ENCODE measurements at regions not wholly inside any gene's neighbourhood (a gene's known extent, or its start where the extent isn't known, plus 50 kb on each side); places are given as distances from the start of the nearest gene placed in this dataset.

DNA sequence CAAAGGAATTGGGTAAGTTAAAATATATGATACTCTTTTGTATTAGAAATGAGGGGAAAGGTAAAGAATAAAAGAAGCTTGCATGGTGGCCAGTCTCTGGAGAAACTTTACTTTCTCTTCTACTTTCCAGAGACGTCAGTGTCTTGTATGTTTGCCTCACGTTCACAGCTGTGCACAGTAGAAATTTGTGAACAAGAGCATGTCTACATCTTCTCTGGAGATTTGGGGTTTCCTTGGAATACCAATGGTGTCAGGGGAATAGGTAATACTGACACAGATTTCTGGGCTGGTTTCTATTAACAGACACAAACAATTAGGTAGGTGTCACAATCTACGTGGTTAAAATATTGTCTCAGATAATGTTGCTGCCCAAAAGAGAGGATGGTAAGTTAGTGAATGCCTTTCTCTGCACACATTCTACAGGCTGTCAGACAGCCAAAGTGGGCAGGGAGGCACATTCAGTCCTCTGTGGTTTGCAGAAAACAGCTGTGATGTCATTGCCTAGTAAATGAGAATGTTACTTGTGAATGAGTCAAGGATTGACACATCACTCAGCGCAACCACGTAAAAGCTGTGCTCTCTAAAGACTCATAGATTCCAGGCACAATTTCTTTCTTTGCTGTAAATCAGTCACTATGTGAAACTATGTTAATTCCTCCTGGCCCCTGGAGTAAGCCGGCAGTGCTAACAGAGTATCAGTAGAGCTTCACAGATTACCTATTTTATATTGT is 397.1 kb downstream of the MAN2A1 start:
- no peaks in the 10 kb centered on the region for H3K79me2 ChIP-seq
- no peaks in the 10 kb centered on the region for H3K9me3 ChIP-seq (ENCODE audit: low read depth)
- H4K20me1 ChIP-seq (ENCODE audit: insufficient read depth, poor library complexity, severe bottlenecking) = no peaks in the 10 kb centered on the region
- no peaks in the 10 kb centered on the region for H3K27me3 ChIP-seq
- WGBS (ENCODE audit: low lambda C conversion rate, missing lambda C conversion rate) = 42% methylated on average over 6 of the region's 6 CpGs
- H3K4me1 ChIP-seq (ENCODE audit: insufficient read depth) = no peaks in the 10 kb centered on the region
- peak overlapping the region; percentile 26 for H3K4me2 ChIP-seq
- no peaks in the 10 kb centered on the region for H3K36me3 ChIP-seq (replicated peaks; ENCODE audit: insufficient read depth, low read depth)
- H2AFZ ChIP-seq = no peak overlapping the region
- TF ChIP-seq EZH2 (IDR thresholded peaks at IDR 0.05; ENCODE audit: borderline replicate concordance) (no peak), EZH2phosphoT487 (IDR thresholded peaks at IDR 0.05; ENCODE audit: low read depth, severe bottlenecking, unreplicated experiment) (no peak)
- H3K4me3 ChIP-seq = no peak overlapping the region
- H3K9me2 ChIP-seq (replicated peaks; ENCODE audit: insufficient read depth) = no peaks in the 10 kb centered on the region
- H3K27ac ChIP-seq = peak overlapping the region; percentile 19
- peak; percentile 73 for DNase-seq (ENCODE audit: low spot score)

DNA sequence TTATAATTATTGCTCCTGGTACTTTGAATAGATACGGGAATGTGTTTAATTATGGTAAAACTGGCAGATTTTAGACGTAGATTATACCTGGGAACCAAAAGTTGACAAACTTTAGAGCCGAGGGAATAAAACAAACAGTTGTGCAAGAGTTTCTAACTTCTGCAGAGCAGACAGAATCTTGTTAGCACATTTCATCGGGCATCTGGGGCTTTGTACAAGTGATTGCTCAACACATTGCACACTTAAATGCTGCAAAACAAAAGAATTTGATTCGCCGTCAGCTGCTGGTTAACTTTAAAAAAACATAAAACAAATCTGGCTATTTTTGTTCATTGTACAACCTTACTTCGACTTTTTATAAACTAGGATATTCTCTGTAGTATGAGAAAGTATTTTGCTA is 398.1 kb downstream of the MAN2A1 start:
- no peaks in the 10 kb centered on the region for H4K20me1 ChIP-seq (ENCODE audit: insufficient read depth, poor library complexity, severe bottlenecking)
- H3K4me1 ChIP-seq (ENCODE audit: insufficient read depth) = no peaks in the 10 kb centered on the region
- H3K79me2 ChIP-seq = no peaks in the 10 kb centered on the region
- TF ChIP-seq EZH2 (IDR thresholded peaks at IDR 0.05; ENCODE audit: borderline replicate concordance) = no peak
- TF ChIP-seq, protein P1, sequence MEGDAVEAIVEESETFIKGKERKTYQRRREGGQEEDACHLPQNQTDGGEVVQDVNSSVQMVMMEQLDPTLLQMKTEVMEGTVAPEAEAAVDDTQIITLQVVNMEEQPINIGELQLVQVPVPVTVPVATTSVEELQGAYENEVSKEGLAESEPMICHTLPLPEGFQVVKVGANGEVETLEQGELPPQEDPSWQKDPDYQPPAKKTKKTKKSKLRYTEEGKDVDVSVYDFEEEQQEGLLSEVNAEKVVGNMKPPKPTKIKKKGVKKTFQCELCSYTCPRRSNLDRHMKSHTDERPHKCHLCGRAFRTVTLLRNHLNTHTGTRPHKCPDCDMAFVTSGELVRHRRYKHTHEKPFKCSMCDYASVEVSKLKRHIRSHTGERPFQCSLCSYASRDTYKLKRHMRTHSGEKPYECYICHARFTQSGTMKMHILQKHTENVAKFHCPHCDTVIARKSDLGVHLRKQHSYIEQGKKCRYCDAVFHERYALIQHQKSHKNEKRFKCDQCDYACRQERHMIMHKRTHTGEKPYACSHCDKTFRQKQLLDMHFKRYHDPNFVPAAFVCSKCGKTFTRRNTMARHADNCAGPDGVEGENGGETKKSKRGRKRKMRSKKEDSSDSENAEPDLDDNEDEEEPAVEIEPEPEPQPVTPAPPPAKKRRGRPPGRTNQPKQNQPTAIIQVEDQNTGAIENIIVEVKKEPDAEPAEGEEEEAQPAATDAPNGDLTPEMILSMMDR (IDR thresholded peaks at IDR 0.05; ENCODE audit: poor library complexity) = no peak
- no peak for TF ChIP-seq EZH2phosphoT487 (IDR thresholded peaks at IDR 0.05; ENCODE audit: low read depth, severe bottlenecking, unreplicated experiment)
- no peaks in the 10 kb centered on the region for H3K9me2 ChIP-seq (replicated peaks; ENCODE audit: insufficient read depth)
- H3K4me2 ChIP-seq = peak overlapping the region; percentile 21
- H3K27me3 ChIP-seq = no peaks in the 10 kb centered on the region
- no peaks in the 10 kb centered on the region for H3K9me3 ChIP-seq (ENCODE audit: low read depth)
- no peak overlapping the region for H3K27ac ChIP-seq
- WGBS (ENCODE audit: low lambda C conversion rate, missing lambda C conversion rate) = 49% methylated on average over 7 of the region's 7 CpGs
- no peaks in the 10 kb centered on the region for H3K36me3 ChIP-seq (replicated peaks; ENCODE audit: insufficient read depth, low read depth)
- no peak overlapping the region for H3K4me3 ChIP-seq
- DNase-seq (ENCODE audit: low spot score) = peak; percentile 18
- H2AFZ ChIP-seq = no peak overlapping the region

DNA sequence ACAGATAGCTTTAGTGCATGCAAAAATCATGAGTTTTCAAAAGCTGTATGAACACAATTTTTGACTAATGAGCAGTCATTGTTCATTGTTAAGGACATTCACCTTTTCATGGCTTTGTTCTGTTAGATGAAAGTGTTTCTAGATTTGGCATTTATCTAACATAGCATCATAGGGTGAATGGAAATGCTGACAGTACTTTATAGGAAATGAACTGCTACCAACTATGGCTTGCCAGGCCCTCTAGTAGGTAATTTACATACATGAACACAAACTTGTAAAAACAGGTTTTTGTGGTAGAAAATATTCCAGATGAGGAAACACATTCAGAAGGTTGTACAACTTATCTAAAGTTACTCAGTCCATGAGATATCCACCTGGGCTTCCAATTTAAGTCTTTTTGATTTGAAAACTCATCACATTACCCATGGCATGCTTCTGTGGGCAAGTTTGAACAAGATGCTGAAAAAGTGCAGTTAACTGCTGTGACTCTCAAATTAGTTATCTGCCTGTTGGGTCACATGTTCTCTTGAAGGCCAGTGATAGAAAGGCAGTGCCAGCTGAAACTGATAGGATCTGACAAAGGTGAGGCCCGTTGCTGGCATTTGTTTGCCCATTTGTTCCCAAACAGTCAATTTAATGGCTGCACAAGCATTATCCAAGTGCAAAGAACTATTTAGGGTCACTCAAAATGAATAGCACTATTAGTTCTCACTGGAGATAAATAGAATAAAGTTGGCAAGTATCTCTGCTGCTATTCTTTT is 399.1 kb downstream of the MAN2A1 start:
- Histone ChIP-seq H3K79me2 (no peaks in the 10 kb centered on the region), H3K4me3 (no peak overlapping the region), H3K36me3 (replicated peaks; ENCODE audit: insufficient read depth, low read depth) (no peaks in the 10 kb centered on the region), H3K9me2 (replicated peaks; ENCODE audit: insufficient read depth) (no peaks in the 10 kb centered on the region), H3K4me1 (ENCODE audit: insufficient read depth) (no peaks in the 10 kb centered on the region), H3K9me3 (ENCODE audit: low read depth) (no peaks in the 10 kb centered on the region), H2AFZ (no peak overlapping the region), H3K4me2 (no peak overlapping the region), H3K27ac (no peak overlapping the region), H3K27me3 (no peaks in the 10 kb centered on the region), H4K20me1 (ENCODE audit: insufficient read depth, poor library complexity, severe bottlenecking) (no peaks in the 10 kb centered on the region)
- no peak for DNase-seq (ENCODE audit: low spot score)
- TF ChIP-seq EZH2 (IDR thresholded peaks at IDR 0.05; ENCODE audit: borderline replicate concordance) = no peak
- TF ChIP-seq, protein P1 (IDR thresholded peaks at IDR 0.05; ENCODE audit: poor library complexity) = no peak
- no peak for TF ChIP-seq EZH2phosphoT487 (IDR thresholded peaks at IDR 0.05; ENCODE audit: low read depth, severe bottlenecking, unreplicated experiment)
- WGBS (ENCODE audit: low lambda C conversion rate, missing lambda C conversion rate) = 41% methylated on average over 1 of the region's 1 CpG

All from hepatocyte (in vitro differentiated cells).